IPS-11a (cell line): ENCODE measurements at regions not wholly inside any gene's neighbourhood (a gene's known extent, or its start where the extent isn't known, plus 50 kb on each side); places are given as distances from the start of the nearest gene placed in this dataset.

Source experiments
- H3K4me3 ChIP-seq: one replicate; pipeline ENCODE4 v1.5.1; 2013; ENCODE audit warnings: low read depth, low read length, control low read depth

GRCh38 chr1:208576425-208576824, 332.2 kb upstream of the PLXNA2 start:
- no peak overlapping the region for H3K4me3 ChIP-seq

GRCh38 chr1:208577381-208577905, 333.3 kb upstream of the PLXNA2 start:
- no peak overlapping the region for H3K4me3 ChIP-seq

GRCh38 chr1:208581209-208581608, 337.0 kb upstream of the PLXNA2 start:
- H3K4me3 ChIP-seq = no peak overlapping the region

- H3K4me3 ChIP-seq = no peak overlapping the region
Measured at GRCh38 chr1:208581667-208582066, 337.5 kb upstream of the PLXNA2 start.

GRCh38 chr1:208584167-208584755, 340.1 kb upstream of the PLXNA2 start:
- no peak overlapping the region for H3K4me3 ChIP-seq

GRCh38 chr1:208587110-208587509, 342.9 kb upstream of the PLXNA2 start:
- H3K4me3 ChIP-seq = no peak overlapping the region

GRCh38 chr1:208593306-208594006, 349.3 kb upstream of the PLXNA2 start:
- no peak overlapping the region for H3K4me3 ChIP-seq

GRCh38 chr1:208595236-208595635, 351.1 kb upstream of the PLXNA2 start:
- no peak overlapping the region for H3K4me3 ChIP-seq

GRCh38 chr1:208595745-208596144, 351.6 kb upstream of the PLXNA2 start:
- no peak overlapping the region for H3K4me3 ChIP-seq

GRCh38 chr1:208597571-208597970, 353.4 kb upstream of the PLXNA2 start:
- H3K4me3 ChIP-seq = no peak overlapping the region

GRCh38 chr1:208598021-208598420, 353.8 kb upstream of the PLXNA2 start:
- H3K4me3 ChIP-seq = no peak overlapping the region

GRCh38 chr1:208599063-208599462, 354.9 kb upstream of the PLXNA2 start:
- no peak overlapping the region for H3K4me3 ChIP-seq

- no peak overlapping the region for H3K4me3 ChIP-seq
Measured at GRCh38 chr1:208600456-208601190, 356.4 kb upstream of the PLXNA2 start.

GRCh38 chr1:208601561-208601960, 357.4 kb upstream of the PLXNA2 start:
- no peak overlapping the region for H3K4me3 ChIP-seq

GRCh38 chr1:208603721-208604120, 359.5 kb upstream of the PLXNA2 start:
- no peak overlapping the region for H3K4me3 ChIP-seq

- H3K4me3 ChIP-seq = no peak overlapping the region
Measured at GRCh38 chr1:208604295-208604694, 360.1 kb upstream of the PLXNA2 start.

GRCh38 chr1:208606959-208607358, 362.8 kb upstream of the PLXNA2 start:
- no peak overlapping the region for H3K4me3 ChIP-seq

- H3K4me3 ChIP-seq = no peak overlapping the region
Measured at GRCh38 chr1:208607616-208608015, 363.4 kb upstream of the PLXNA2 start.

- H3K4me3 ChIP-seq = no peak overlapping the region
Measured at GRCh38 chr1:208614610-208615009, 370.4 kb upstream of the PLXNA2 start.

- H3K4me3 ChIP-seq = no peak overlapping the region
Measured at GRCh38 chr1:208615371-208615770, 371.2 kb upstream of the PLXNA2 start.

- no peak overlapping the region for H3K4me3 ChIP-seq
Measured at GRCh38 chr1:208616776-208617175, 372.6 kb upstream of the PLXNA2 start.
